Breast epithelium (tissue), 3 donors: ENCODE measurements at regions not wholly inside any gene's neighbourhood (a gene's known extent, or its start where the extent isn't known, plus 50 kb on each side); places are given as distances from the start of the nearest gene placed in this dataset.

Experiments
- CTCF ChIP-seq, 3 donors: fragments of 450-650 bp; IDR thresholded peaks; one replicate each; pipeline ENCODE4 v1.5.1; 2016 to 2017; ENCODE audit warnings: antibody characterized with exemption in 3 of 3, mild to moderate bottlenecking in 3 of 3, moderate library complexity in 3 of 3
- POLR2A ChIP-seq: fragments of 450-650 bp; IDR thresholded peaks from one replicate; pipeline ENCODE4 v1.6.1; 2016; ENCODE audit warnings: antibody characterized with exemption, mild to moderate bottlenecking, moderate library complexity
- POLR2AphosphoS5 ChIP-seq, 3 donors: sonication (generic); formaldehyde crosslinking; IDR thresholded peaks; one replicate each; pipeline ENCODE4 v1.6.1; 2017; ENCODE audit warnings: antibody characterized with exemption in 3 of 3

GRCh38 chr7:96591159-96591899, 118.3 kb downstream of the SEM1 start:
- TF ChIP-seq CTCF (IDR thresholded peaks at IDR 0.05) (no peak), POLR2A (no peak), POLR2AphosphoS5 (IDR thresholded peaks at IDR 0.05) (no peak)
